GM12873 (cell line): ENCODE measurements at regions not wholly inside any gene's neighbourhood (a gene's known extent, or its start where the extent isn't known, plus 50 kb on each side); places are given as distances from the start of the nearest gene placed in this dataset.

Experiments used
- CTCF ChIP-seq: IDR thresholded peaks from 2 replicates; pipeline ENCODE4 v1.5.1; 2012; ENCODE audit warnings: low read depth, mild to moderate bottlenecking, moderate library complexity, low read length, control low read depth; ENCODE audit not compliant: insufficient read depth; ENCODE audit errors: missing control alignments

DNA sequence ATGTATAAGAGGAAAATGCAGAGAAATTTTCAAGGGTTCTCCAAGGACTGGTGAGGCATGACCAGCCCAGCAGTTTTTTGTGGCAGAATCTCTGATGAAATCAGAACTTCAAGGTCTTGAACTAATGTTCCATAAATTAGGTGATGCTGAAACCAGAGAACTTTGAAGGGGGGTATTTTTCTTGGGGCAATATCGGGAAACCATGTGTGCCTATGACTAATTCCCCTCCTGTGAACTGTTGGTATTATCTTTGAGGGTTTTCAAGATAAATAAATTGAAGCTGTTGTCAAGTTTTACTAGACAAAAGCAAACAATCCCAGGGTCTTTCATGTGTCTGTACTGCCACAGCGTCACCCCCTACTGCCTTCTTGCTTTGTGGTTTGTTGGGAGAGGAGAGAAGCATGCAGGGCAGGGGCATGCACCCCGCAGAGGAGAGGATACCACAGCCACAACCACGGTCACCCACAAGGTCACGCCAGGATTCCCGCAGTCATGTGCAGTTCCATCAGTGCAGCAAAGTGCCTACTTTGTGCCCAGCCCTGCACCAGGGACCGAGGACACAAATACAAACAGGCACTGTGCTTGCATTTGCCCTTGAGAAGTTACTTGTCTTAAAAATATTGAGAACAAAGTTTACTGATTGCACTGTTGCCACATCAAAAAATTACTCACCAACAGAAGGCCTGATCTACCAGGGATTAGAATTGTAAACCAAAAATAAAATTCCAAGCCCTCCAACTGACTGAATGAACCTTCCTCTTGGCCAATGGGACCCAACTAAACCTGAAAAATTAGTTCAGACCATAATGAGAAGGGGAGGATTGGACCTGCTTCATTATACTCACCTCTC, 413.3 kb upstream of the TRIB2 start:
- TF ChIP-seq CTCF: no peak

GRCh38 chr2:12304564-12305171, 412.1 kb upstream of the TRIB2 start:
- no peak for TF ChIP-seq CTCF

- TF ChIP-seq CTCF: no peak
These were observed 410.8 kb upstream of the TRIB2 start for GRCh38 chr2:12305931-12306330.

- TF ChIP-seq CTCF: no peak
These were observed 406.3 kb upstream of the TRIB2 start for GRCh38 chr2:12310399-12310798.

DNA sequence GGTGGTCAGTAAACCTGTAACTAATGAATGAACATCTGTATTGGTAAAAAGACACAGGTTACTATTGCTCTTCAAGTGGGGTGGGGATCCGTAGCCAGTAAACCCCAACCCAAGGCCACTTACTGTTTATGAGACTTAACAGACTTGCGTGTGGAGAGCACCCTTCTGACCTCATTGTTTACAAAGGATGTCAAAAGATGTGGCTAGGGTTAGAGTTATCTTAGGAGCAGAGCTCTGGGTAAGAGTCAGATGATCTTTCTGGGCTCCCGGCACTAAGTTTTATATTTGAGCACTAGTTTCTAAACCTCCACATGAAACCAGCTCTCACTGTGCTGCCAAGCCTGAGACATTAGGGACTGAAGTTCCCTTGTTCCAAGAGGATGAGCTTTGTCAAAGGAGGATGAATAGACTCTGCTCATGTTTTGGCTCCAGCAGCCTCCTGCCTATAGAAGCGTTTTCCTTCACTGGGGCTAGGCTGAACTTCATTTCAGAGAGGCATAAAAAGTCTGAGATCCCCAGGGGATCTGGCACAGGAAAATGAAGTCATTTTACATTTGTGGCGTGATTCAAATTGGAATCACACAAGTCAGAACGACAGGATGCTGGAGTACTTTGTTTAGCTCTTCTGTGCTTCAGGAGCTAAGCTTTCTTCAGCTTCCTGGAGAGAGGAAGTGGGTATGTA, 403.1 kb upstream of the TRIB2 start:
- no peak for TF ChIP-seq CTCF

DNA sequence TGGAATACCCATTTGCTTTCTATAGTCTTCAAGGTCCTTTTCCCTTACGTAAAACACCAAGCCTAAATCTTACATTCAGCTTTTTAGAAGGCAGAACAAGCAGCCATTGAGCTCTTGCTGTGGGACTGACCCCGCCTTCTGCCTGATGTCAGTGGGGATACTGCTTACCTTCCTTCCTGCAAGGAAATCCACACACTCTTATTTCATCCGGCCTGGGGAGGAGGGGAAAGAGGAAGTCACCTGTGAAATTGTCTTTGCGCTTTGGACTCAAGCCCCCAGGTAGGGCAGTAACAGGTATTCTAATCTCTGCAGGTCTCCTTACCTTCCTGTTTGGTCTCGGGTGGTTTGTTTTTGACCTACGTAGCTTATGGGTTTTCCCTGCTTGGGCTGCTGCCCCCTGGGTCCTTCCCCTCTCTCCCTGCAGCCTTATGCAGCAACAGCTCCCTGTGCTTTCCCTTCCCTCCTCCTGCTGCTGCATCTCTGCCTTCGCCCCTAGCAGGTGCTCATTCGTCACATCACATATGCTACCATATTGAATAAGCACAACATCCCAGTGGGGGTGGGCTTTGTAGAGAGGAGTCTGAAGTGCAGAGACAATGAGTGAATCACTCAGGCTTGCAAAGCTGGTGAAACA, 402.5 kb upstream of the TRIB2 start:
- TF ChIP-seq CTCF: no peak

DNA sequence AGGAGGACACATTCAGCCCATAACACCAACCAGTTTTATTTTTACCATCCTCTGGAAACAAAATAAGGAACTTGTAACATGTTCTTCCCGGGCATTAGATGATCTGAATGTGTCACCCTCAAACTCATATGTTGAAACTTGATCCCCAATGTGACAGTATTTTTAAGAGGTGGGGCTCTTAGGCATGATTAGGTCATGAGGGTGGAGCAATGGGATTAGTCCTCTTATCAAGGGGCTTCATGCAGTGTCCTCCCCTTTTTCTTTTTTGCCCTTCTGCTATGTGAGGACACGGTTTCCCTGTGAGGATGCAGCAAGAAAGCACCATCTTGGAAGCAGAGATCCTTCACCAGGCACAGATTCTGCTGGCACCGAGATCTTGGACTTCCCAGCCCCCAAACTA, 401.5 kb upstream of the TRIB2 start:
- TF ChIP-seq CTCF: no peak
